H1 (cell line): ENCODE measurements at regions not wholly inside any gene's neighbourhood (a gene's known extent, or its start where the extent isn't known, plus 50 kb on each side); places are given as distances from the start of the nearest gene placed in this dataset.

Experiments
- CTCF ChIA-PET: fragments of 300-600 bp; sonication (Branson Sonifier 250); formaldehyde crosslinking; loops from one replicate; lab custom pipeline; 2021; ENCODE audit not compliant: partially characterized antibody; lab: Charles Lee
- POLR2A ChIA-PET: fragments of 300-600 bp; sonication (Branson Sonifier 250); formaldehyde crosslinking; loops from one replicate; lab custom pipeline; 2021; ENCODE audit warnings: inconsistent platforms; ENCODE audit not compliant: partially characterized antibody; lab: Charles Lee
- DNase-seq, 2 experiments: peaks; one replicate each; pipeline versions ENCODE4 v3.0.0 to v3.0.0-alpha.2; 2010 to 2022; ENCODE audit warnings: low spot score in 2 of 2, low read depth in 1 of 2, mixed read lengths in 1 of 2
- FAIRE-seq: peaks from 2 replicates; lab custom pipeline; 2011; peaks lifted over from hg19 to GRCh38; lab: Jason Lieb, UNC
- H2AFZ ChIP-seq: 2 replicates; pipeline ENCODE4 v1.8.1; 2012; ENCODE audit warnings: low read length, inconsistent platforms
- H2AK5ac ChIP-seq: 2 replicates; pipeline ENCODE4 v1.6.1; 2013; ENCODE audit warnings: low read depth, low read length
- H2BK120ac ChIP-seq: replicated peaks from 2 replicates; pipeline ENCODE3; 2013; ENCODE audit warnings: low read depth, low read length, inconsistent platforms
- H2BK12ac ChIP-seq: 2 replicates; pipeline ENCODE4 v1.6.1; 2013; ENCODE audit warnings: low read depth, low read length
- H2BK15ac ChIP-seq: 2 replicates; pipeline ENCODE4 v1.6.1; 2013; ENCODE audit warnings: low read length
- H2BK20ac ChIP-seq: 2 replicates; pipeline ENCODE4 v1.6.1; 2013; ENCODE audit warnings: low read length
- H2BK5ac ChIP-seq: 2 replicates; pipeline ENCODE4 v1.6.1; 2013; ENCODE audit warnings: low read depth, low read length
- H3K14ac ChIP-seq: 2 replicates; pipeline ENCODE4 v1.6.1; 2013; ENCODE audit warnings: inconsistent platforms; ENCODE audit not compliant: insufficient read length
- H3K18ac ChIP-seq: 2 replicates; pipeline ENCODE4 v1.6.1; 2013; ENCODE audit warnings: low read length; ENCODE audit errors: extremely low read depth
- H3K23ac ChIP-seq: 2 replicates; pipeline ENCODE4 v1.6.1; 2013; ENCODE audit warnings: inconsistent platforms; ENCODE audit not compliant: insufficient read length
- H3K23me2 ChIP-seq: 2 replicates; pipeline ENCODE4 v1.6.1; 2013; ENCODE audit warnings: low read depth, low read length
- H3K27ac ChIP-seq: 2 replicates; pipeline ENCODE4 v1.6.1; 2011; ENCODE audit warnings: low read depth, low read length, inconsistent platforms
- H3K27me3 ChIP-seq, 4 experiments: replicated peaks in 1 of 4; 1 replicate in 1 of 4; 2 replicates in 3 of 4; pipeline versions ENCODE4 v1.6.1 to v1.8.1; 2011 to 2013; ENCODE audit warnings: low read length in 3 of 4, mild to moderate bottlenecking in 3 of 4, inconsistent platforms in 2 of 4, mixed read lengths in 2 of 4, moderate library complexity in 1 of 4; ENCODE audit not compliant: control insufficient read depth in 3 of 4, insufficient read depth in 3 of 4; ENCODE audit errors: extremely low read depth in 1 of 4
- H3K36me3 ChIP-seq, 4 experiments: 2 replicates each; pipeline versions ENCODE4 v1.6.1 to v1.8.1; 2011 to 2013; ENCODE audit warnings: mild to moderate bottlenecking in 4 of 4, low read length in 3 of 4, moderate library complexity in 2 of 4, control low read depth in 1 of 4, inconsistent platforms in 1 of 4; ENCODE audit not compliant: insufficient read depth in 4 of 4, control insufficient read depth in 2 of 4
- H3K4ac ChIP-seq: replicated peaks from 2 replicates; pipeline ENCODE3; 2013; ENCODE audit warnings: low read length, low read depth, mixed read lengths, inconsistent platforms; ENCODE audit not compliant: insufficient read length
- H3K4me1 ChIP-seq, 4 experiments: replicated peaks in 1 of 4; 1 replicate in 1 of 4; 2 replicates in 3 of 4; pipeline versions ENCODE4 v1.6.1 to v1.8.1; 2011 to 2013; ENCODE audit warnings: low read length in 3 of 4, inconsistent platforms in 2 of 4, mixed read lengths in 1 of 4; ENCODE audit not compliant: insufficient read depth in 4 of 4, control insufficient read depth in 3 of 4
- H3K4me2 ChIP-seq, 2 experiments: 2 replicates each; pipeline versions ENCODE4 v1.6.1 to v1.8.1; 2011 to 2013; ENCODE audit warnings: low read depth in 2 of 2, low read length in 2 of 2, control low read depth in 1 of 2, inconsistent platforms in 1 of 2, mild to moderate bottlenecking in 1 of 2; ENCODE audit not compliant: insufficient read depth in 1 of 2
- H3K4me3 ChIP-seq, 4 experiments: fragments of 200-600, 300-600 bp in 1 of 4; sonication (generic), shearing (Covaris generic), sonication (Bioruptor Twin) in 1 of 4; 2 replicates each; pipeline versions ENCODE4 v1.5.1 to v1.8.1; 2011 to 2016; ENCODE audit warnings: low read length in 4 of 4, low read depth in 3 of 4, control low read depth in 2 of 4, inconsistent platforms in 2 of 4, mild to moderate bottlenecking in 2 of 4, mixed read lengths in 1 of 4, moderate library complexity in 1 of 4; ENCODE audit not compliant: insufficient read depth in 2 of 4; ENCODE audit errors: extremely low read depth in 1 of 4
- H3K56ac ChIP-seq: replicated peaks from 2 replicates; pipeline ENCODE3; 2013; ENCODE audit warnings: low read depth, mild to moderate bottlenecking, mixed read lengths, low read length, inconsistent platforms; ENCODE audit not compliant: insufficient read length
- H3K79me1 ChIP-seq: 2 replicates; pipeline ENCODE4 v1.6.1; 2013; ENCODE audit warnings: low read depth, low read length, control low read depth
- H3K79me2 ChIP-seq, 2 experiments: 2 replicates each; pipeline versions ENCODE4 v1.6.1 to v1.8.1; 2012 to 2013; ENCODE audit warnings: low read length in 2 of 2, mild to moderate bottlenecking in 2 of 2, inconsistent platforms in 1 of 2; ENCODE audit not compliant: insufficient read depth in 2 of 2, control insufficient read depth in 1 of 2
- H3K9ac ChIP-seq, 4 experiments: replicated peaks in 1 of 4; 1 replicate in 1 of 4; 2 replicates in 3 of 4; pipeline versions ENCODE4 v1.6.1 to v1.8.1; 2011 to 2013; ENCODE audit warnings: low read depth in 3 of 4, low read length in 3 of 4, control low read depth in 2 of 4, mild to moderate bottlenecking in 2 of 4, moderate library complexity in 2 of 4, inconsistent platforms in 1 of 4; ENCODE audit errors: extremely low read depth in 1 of 4
- H3K9me3 ChIP-seq, 2 experiments: 2 replicates each; pipeline versions ENCODE4 v1.6.1 to v1.8.1; 2012 to 2013; ENCODE audit warnings: mild to moderate bottlenecking in 2 of 2, moderate library complexity in 2 of 2, control low read depth in 1 of 2, inconsistent platforms in 1 of 2, low read depth in 1 of 2, low read length in 1 of 2, mixed read lengths in 1 of 2; ENCODE audit not compliant: insufficient read depth in 2 of 2
- H4K20me1 ChIP-seq, 2 experiments: replicated peaks in 1 of 2; 2 replicates each; pipeline versions ENCODE3 to v1.8.1; 2011 to 2013; ENCODE audit warnings: inconsistent platforms in 2 of 2, low read length in 2 of 2, mild to moderate bottlenecking in 1 of 2; ENCODE audit not compliant: insufficient read depth in 2 of 2, control insufficient read depth in 1 of 2
- H4K5ac ChIP-seq: 2 replicates; pipeline ENCODE4 v1.6.1; 2013; ENCODE audit warnings: low read length, low read depth, mixed read lengths, inconsistent platforms; ENCODE audit not compliant: insufficient read length
- H4K8ac ChIP-seq: 2 replicates; pipeline ENCODE4 v1.8.0; 2013; ENCODE audit warnings: mild to moderate bottlenecking, moderate library complexity, low read length, inconsistent platforms; ENCODE audit not compliant: insufficient read depth; ENCODE audit errors: extremely low read depth
- H4K91ac ChIP-seq: replicated peaks from 2 replicates; pipeline ENCODE3; 2013; ENCODE audit warnings: low read length, mixed read lengths, inconsistent platforms; ENCODE audit not compliant: insufficient read length
- KDM4A ChIP-seq: IDR thresholded peaks from one replicate; pipeline ENCODE4 v1.7.1; 2012; ENCODE audit warnings: low read depth, mild to moderate bottlenecking, moderate library complexity, low read length, inconsistent platforms; ENCODE audit not compliant: severe bottlenecking
- SIN3A ChIP-seq, 2 experiments: IDR thresholded peaks in 1 of 2; conservative IDR thresholded peaks in 1 of 2; 2 replicates each; pipeline ENCODE4 v1.6.1; 2011 to 2012; ENCODE audit warnings: low read length in 2 of 2, improper control_type of control experiment in 1 of 2, low read depth in 1 of 2, mild to moderate bottlenecking in 1 of 2
- SIX5 ChIP-seq: IDR thresholded peaks from 2 replicates; pipeline ENCODE4 v1.6.1; 2011; ENCODE audit warnings: mild to moderate bottlenecking, low read depth, low read length
- WGBS, 2 experiments: shearing (Covaris generic) in 1 of 2; methylation state at CpG; one replicate each; pipeline versions ENCODE4 v1.1.6 to v1.1.7; 2013 to 2015; ENCODE audit warnings: low lambda C conversion rate in 2 of 2, mixed read lengths in 2 of 2, inconsistent platforms in 1 of 2, low coverage in 1 of 2, missing lambda C conversion rate in 1 of 2; ENCODE audit not compliant: insufficient replicate concordance in 2 of 2, insufficient coverage in 1 of 2, insufficient read length in 1 of 2; ENCODE audit errors: extremely low coverage in 1 of 2, missing lambda C conversion rate in 1 of 2; 5-methylcytosine and 5-hydroxymethylcytosine counted together

DNA sequence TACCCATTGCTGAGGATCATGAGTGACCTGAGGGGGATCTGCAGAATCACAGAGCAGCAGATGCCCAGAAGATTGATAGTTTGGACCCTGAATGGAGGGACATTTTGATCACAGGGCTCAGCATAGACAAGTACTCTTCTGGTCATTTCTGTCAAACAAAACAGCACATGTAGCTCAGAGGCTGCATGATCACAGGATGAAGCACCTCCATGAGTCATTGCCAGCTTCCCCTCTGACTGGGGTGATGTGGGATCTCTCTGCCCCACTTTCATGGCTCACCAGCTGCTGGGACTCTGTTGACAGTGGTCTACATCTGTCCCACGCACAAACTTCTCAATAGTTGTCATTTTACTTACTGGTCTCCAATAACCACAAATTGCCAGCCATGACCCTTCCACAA is 264.1 kb downstream of the RPIA start:
- Histone ChIP-seq H2AFZ (no peak overlapping the region), H3K27me3 (no peaks in the 10 kb centered on the region; a peak in 1 of 7 replicates), H3K23ac (no peak overlapping the region), H2BK15ac (no peak overlapping the region), H3K79me2 (no peaks in the 10 kb centered on the region), H2BK5ac (no peak overlapping the region), H3K9ac (no peak overlapping the region), H2BK12ac (no peak overlapping the region), H3K4me1 (no peaks in the 10 kb centered on the region), H2BK20ac (no peak overlapping the region), H3K9me3 (no peaks in the 10 kb centered on the region), H2BK120ac (no peak overlapping the region), H4K91ac (no peak overlapping the region), H3K14ac (no peak overlapping the region), H3K56ac (no peak overlapping the region), H3K36me3 (no peaks in the 10 kb centered on the region), H3K27ac (no peak overlapping the region), H4K8ac (no peak overlapping the region; the same call in 1 of the 2 replicates), H3K4me3 (no peak overlapping the region), H2AK5ac (no peak overlapping the region), H3K4me2 (no peak overlapping the region), H3K79me1 (no peaks in the 10 kb centered on the region), H4K5ac (no peak overlapping the region), H3K18ac (no peak overlapping the region), H3K23me2 (no peaks in the 10 kb centered on the region), H4K20me1 (no peaks in the 10 kb centered on the region), H3K4ac (no peak overlapping the region)
- WGBS, 2 experiments, result 100% methylated on average over 1 of the region's 1 CpG; no CpG with 5 or more reads in 1 of the 2 experiments
- no peak for DNase-seq
- ChIA-PET CTCF (no interaction called here), POLR2A (no interaction called here)
- no peak for TF ChIP-seq SIN3A (conservative IDR thresholded peaks at IDR 0.05 in 1 of 2, IDR thresholded peaks at IDR 0.05 in 1 of 2; ENCODE audit: low read depth in 1 of 2, low read length in 2 of 2)
- TF ChIP-seq KDM4A, result no peak
- no peak for TF ChIP-seq SIX5
- no peak for FAIRE-seq
